PC-3 (cell line): ENCODE measurements at regions not wholly inside any gene's neighbourhood (a gene's known extent, or its start where the extent isn't known, plus 50 kb on each side); places are given as distances from the start of the nearest gene placed in this dataset.

Source experiments
- CTCF ChIP-seq: fragments of 300-600 bp; sonication (generic); conservative IDR thresholded peaks from 2 replicates; pipeline ENCODE4 v1.5.1; 2017; ENCODE audit warnings: antibody characterized with exemption, low read depth, mild to moderate bottlenecking, low read length
- EZH2phosphoT487 ChIP-seq: fragments of 300-600 bp; sonication (generic); IDR thresholded peaks from 2 replicates; pipeline ENCODE4 v1.6.1; 2018; ENCODE audit warnings: mild to moderate bottlenecking, antibody characterized with exemption, low read length, borderline replicate concordance

DNA sequence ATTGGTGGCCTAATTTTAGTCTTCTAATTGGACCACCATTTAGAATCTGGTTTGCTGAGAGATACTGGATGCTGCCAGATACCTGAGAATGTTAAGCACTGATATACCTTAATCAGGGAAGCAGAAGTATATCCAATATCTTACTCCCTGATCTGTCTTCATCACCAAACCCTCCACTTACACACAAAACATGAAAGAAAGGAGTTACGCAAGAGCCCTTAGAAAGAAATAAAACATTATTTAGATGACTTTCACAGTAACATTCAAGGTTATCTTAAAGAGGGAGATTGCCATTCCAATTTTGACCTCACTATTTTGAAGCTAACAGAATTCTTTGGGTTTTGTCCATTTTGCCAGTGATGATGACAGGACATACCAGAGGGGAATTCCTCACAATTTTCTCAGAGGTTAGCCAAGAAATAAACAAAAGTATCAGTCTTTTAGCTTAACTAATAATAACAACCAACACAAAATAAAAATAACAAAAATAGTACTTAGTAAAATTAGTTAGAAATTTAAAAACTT, 496.1 kb downstream of the NFIB start:
- TF ChIP-seq CTCF (no peak), EZH2phosphoT487 (no peak)
